Forelimb muscle (tissue), 1 donor: ENCODE measurements at regions not wholly inside any gene's neighbourhood (a gene's known extent, or its start where the extent isn't known, plus 50 kb on each side); places are given as distances from the start of the nearest gene placed in this dataset.

ENCODE experiments used
- DNase-seq: peaks from one replicate; pipeline ENCODE4 v3.0.0-alpha.2; 2013; ENCODE audit warnings: low read depth

DNA sequence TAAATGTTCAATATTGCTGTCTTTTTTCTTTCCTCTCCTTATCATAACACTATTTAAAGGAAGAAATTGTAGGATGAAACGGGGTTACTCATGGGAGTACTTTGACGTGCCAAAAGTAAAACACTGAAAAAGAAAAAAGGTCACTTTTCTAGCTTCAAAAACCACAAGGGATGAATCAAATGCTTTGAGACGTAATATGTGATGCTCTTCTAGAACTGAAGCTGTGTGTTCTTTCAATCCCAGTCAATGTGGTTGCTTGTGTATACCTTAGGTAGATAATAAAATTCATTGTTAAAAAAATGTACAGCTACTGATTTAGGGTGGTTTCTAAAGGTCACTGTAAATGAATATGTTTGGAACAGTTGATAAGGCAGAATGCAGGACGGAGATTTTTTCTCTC is 538.8 kb upstream of the ZNF717 start:
- no peak for DNase-seq

DNA sequence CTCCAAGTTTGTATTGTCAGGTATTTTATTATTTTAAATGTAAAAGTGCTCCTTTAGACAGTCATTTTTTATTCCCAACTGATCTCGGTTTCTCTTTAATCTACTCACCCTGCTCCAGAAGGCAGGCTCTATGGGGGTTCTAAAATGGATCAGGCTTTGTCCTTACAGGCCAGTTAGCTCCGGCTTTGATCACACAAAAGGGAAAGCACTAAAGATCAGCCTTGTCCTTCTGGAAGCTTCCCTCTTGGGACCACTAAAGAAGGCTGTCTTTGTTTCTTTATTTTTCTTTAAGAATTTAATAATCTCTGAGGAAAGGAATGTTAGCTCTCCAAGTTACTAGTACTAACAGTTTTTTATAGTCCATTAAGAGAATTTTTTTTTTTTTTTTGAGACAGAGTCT is 560.5 kb upstream of the ZNF717 start:
- no peak for DNase-seq

DNA sequence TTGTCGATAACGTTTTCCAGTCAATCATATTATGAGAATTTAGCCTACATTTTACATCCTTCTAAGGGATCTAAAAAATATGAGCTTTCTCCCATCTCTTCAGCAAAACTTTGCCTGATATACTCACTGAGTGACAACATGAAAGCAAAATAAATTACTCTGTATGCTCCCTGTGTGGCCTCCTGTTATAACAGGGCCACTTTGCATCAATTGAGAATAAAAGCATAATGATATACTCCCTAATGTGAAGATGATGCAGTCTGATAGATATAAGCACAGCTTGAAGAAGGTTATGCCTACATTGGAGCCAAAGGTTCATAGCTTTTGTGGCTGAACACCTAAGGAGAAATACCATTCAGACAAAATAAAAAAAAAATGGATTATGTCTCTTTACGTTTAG is 561.3 kb upstream of the ZNF717 start:
- no peak for DNase-seq

- DNase-seq, result no peak
Measured at GRCh38 chr3:76349715-76350480, 564.5 kb upstream of the ZNF717 start.

DNA sequence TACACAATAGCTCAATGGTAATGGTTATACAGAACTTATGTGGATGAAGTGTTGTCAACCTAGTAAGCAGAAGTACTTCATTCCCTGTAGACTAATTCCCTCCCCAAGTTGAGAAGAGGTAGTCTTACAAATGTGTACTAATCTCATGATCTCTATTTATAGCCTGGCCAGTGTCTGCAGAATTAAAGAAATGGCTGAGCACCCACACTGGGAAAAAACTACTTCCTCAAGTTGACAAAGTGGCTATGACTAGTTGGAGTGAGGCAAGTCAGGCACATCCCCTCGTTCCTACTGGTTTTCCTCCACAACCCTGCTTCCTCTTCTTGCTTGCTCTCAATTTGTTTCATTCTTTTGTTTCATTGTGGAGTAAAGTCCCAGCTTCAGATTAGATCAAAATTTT is 566.7 kb upstream of the ZNF717 start:
- no peak for DNase-seq

GRCh38 chr3:76352511-76353284 is 567.3 kb upstream of the ZNF717 start:
- no peak for DNase-seq

GRCh38 chr3:76353683-76354082 is 568.3 kb upstream of the ZNF717 start:
- DNase-seq, result no peak

DNA sequence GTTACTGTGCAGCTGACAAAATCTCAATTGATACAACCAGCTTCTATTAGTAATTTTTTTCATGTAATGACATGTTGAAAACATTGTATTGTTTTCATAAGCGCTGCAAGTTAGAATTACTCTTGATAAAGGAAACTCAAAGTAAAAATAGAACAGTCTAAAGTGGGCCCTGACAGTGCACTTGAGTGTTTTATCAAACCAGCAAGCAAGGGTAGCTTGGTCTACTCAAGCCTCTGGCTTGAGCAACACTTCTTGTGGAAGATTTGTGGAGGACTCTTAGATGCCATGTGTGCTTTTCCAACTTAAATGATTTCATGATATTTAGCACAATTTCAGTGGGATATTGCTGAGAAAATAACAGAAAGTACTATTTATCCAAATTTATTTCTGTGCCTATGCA is 575.7 kb upstream of the ZNF717 start:
- DNase-seq, result no peak

DNA sequence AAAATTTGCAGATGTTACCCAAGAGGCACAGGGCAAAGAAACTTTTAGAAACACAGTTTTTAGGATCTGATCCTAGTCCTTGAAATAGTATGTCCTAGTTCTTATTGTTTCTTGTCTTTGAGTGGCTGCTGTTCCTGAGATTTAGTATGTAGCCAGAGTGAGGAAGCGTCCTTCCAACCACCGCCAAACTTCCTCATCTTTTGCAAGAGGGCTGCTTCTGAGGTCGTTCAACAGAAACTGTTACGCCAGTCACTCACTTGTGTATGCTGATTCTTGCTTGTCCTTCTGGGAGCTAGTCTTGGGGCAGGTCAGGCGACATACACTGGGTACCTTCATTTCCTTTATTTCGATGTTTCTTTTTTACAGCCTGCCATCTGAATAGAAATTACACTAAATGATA is 577.3 kb upstream of the ZNF717 start:
- no peak for DNase-seq

DNA sequence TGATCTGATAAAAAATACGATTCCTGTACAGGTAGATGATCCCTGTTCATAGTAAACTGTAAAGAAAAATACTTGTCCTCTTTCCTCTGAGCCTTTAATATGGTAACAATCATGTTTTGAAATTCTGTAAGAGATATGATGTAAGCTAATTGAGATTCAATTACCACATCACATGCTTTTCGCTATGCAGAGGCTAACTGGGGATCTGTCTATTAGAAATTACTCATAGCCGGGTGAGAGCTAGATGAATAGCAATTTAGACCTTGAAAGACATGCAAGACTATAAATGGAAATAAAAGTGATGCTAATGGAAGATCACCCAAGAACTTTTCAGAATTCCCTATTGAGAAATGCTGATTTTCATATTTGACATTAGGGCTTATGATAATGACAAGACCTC is 579.9 kb upstream of the ZNF717 start:
- DNase-seq, result no peak

DNA sequence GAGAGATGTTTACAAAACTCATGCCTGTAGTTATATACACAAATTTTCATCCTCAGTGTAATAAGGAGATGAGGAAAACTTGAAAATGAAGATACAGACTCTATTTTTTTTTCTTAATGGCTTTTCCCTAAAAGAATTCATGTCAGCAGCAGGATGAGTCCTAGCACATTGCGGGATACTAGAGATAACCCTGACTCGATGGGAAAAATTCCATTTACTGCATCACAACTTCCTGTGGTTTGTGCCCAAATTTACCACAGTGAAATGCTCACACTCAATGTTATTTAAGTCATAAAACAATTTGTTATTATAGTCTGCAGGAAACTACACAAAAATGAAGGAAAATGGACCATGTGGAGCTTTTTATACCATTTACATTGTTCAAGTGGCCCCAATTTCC is 581.9 kb upstream of the ZNF717 start:
- no peak for DNase-seq

DNA sequence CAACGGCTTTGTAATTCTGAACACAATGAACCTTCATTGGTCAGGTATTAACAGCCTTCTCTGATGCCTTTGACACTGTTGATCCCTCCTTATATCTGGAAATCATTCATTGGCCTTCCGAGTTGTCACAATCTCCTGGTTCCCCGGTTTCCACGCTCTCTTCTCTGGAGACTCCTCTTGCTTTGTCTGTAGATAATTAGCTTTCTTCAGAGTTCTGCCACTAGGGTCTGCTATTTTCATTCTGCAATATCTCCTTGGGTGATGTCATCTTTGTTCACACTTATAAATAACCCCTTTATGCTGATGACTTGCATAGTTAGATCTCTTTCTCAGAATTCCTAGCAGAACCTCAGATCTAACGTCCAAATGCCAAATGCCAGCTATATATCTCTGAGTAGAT is 583.8 kb upstream of the ZNF717 start:
- DNase-seq, result no peak

DNA sequence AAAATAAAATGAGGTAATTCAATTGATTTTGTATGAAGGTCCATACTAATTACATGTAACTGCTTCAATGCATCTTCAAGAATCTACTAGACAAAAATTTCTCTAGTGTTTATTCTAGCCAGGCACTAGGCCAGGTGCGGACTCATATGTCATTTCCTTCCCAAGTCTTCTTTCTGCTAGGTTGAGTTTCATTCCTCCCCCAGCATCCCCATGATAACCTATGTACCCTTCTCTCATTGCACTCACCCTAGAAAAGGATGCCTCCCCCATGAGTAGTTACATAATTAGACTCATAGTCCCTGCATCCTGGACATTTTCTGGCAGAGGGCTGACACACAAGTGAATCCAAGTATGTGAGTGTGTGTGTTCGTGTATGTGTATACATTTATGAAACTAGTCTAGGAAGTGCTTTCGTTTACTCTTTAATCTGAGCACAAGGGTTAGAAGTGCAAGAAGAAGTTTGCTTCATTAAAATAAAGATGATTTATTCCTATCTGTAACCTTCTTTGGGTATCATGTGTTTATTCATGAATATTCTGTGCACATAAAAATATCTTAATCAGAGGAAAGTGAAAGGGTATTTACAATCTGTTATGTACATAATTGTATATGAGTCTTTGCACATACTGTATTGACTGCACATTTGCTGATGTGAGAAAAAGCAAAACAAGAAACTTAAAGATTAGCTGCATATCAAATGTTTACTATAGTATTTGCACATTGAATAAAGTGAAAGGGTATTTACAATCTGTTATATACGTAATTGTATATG is 585.6 kb upstream of the ZNF717 start:
- no peak for DNase-seq

DNA sequence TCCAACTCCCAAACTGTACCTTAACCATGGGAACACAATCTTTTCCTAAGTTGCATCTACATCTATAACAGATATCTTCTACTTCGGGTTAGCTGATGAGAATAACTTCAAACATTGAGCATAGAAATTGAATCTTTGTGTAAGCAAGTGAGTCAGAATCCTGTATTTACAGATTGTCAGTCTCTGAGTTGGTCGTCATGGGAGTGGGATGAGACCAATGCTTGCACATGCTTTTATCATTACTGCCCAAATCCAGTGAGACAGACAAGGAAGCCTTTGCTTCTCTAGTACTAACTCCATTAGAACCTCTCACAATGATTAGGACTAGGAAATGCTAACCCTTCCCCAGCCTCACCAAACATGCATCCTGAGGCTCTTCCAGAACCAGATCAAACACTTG is 587.1 kb upstream of the ZNF717 start:
- no peak for DNase-seq

DNA sequence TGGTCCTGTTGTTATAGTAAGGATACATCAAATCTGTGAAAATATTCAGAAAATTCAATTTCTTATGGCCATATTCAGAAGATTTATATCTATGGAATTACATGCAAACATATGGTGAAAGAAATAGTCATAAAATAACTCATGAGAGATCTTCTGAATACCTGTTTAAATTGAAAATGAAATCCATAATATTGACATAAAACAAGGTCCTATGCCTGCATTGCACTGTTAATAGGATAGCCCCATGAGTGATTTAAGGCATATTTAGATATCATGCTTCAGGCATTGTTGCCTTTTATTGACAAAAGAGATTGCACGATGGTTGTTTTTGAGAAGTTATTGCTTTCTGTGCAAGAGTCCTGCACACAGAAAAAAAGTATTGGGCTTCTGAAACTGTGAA is 591.7 kb upstream of the ZNF717 start:
- no peak for DNase-seq

DNA sequence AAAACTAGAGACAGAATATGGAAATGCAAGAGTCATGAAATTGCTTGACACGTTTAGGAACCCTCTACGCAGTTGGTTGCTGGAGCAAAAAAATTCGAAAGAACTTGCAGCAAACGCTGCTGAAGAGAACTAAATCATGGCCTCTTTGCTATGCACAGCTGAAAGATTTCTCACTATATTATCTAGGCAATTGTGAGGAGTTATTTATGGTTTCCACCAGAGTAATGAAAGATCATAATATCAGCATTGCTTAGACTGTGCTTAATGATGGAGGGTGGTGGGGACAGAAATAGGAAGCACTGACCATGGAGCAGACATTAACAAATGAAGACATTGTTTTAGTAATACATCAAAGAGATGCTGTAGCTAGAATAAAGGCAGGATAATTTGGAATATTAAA is 593.4 kb upstream of the ZNF717 start:
- DNase-seq, result no peak

DNA sequence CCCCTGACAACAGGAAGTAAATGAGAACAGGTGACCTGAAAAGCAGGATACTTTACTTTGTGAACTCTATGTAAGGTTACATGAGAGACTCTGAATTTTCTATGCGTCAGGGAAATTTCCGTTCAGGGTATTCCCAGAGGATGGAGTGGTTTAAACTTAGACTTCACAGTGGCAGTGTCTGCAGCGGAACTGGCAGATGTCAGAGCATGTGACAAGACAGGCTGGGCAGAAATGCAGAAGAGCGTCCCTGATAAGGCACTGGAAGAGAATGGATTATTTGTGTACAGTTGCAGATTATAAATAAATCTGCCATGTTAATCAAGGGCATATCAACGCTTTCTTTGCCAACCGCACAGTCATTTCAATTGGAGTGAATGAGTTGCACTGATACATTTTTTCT is 598.4 kb upstream of the ZNF717 start:
- DNase-seq, result no peak

DNA sequence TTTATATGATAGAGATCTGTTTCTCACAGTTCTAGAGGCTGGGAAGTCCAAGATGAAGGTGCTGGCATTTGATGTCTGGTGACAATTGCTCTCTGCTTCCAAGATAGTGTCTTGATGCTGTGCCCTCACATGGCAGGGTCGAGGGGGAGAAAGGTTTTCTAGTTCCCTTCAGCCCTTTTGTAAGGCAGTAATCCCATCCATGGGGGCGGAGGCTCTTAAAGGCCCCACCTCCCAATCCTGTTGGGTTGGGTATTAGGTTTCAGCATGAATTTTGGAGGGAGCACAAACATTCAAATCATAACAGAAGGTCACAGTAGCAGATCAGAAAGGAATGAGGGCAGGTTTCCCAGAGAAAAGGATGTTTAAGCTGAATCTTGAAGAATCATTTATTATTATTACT is 601.7 kb upstream of the ZNF717 start:
- DNase-seq, result no peak

- no peak for DNase-seq
Measured at GRCh38 chr3:76400141-76400540, 614.8 kb upstream of the ZNF717 start.

DNA sequence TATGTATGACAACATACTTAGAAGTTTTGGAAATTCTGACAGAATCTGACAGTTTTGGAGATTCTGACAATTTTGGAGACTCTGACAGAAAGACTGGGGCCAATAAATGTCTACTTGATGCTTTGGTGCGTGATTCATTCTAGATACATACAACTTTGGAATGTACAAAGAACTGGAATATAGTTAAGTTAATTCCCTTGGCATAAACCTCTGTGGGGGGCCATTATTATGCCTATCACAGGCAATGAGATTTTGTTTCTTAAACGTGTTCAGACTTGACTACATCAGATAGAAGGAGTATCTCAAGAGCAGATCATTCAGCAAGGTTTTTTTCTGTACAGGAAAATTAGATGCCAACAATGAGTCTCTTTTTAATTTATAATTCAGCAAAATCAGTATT is 617.6 kb upstream of the ZNF717 start:
- no peak for DNase-seq

GRCh38 chr3:76403556-76403955 is 618.2 kb upstream of the ZNF717 start:
- no peak for DNase-seq

DNA sequence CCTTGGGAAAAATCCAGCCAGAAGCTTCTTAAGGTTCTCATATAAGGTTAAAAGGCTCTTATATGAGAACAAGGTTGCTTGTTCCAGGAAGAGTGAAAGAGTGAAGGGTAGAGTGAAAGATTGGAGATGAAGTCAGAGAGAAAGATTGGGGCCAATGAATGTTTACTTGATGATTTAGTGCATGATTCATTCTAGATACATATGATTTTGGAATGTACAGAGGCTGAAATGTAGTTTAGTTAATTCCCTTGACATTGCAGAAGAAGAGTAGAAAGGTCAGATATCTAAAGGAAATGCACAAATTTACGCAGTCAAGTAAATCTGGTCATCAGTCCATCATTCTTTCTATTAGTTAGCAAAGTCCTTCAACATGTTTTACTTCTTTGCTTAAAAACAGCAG is 619.8 kb upstream of the ZNF717 start:
- DNase-seq, result no peak

- no peak for DNase-seq
Measured at GRCh38 chr3:76410762-76411281, 625.5 kb upstream of the ZNF717 start.
